ENCODE measurements at regions not wholly inside any gene's neighbourhood (a gene's known extent, or its start where the extent isn't known, plus 50 kb on each side); places are given as distances from the start of the nearest gene placed in this dataset.

GRCh38 chr4:116726523-116726922 lies 358.9 kb downstream of the TRAM1L1 start:
- TF ChIP-seq HMG20A (CRISPR knock-in tag; IDR thresholded peaks at IDR 0.05; ENCODE audit: borderline replicate concordance) (no peak), ZSCAN30 (CRISPR knock-in tag; IDR thresholded peaks at IDR 0.05) (no peak), GABPB1 (CRISPR knock-in tag; IDR thresholded peaks at IDR 0.05) (no peak), ZNF142 (CRISPR knock-in tag; IDR thresholded peaks at IDR 0.05) (no peak), FOSL2 (CRISPR knock-in tag; IDR thresholded peaks at IDR 0.05) (no peak), ZNF891 (CRISPR knock-in tag; IDR thresholded peaks at IDR 0.05) (no peak), FOXK2 (IDR thresholded peaks at IDR 0.05) (no peak), CTCF (CRISPR knock-in tag; IDR thresholded peaks at IDR 0.05) (no peak), KDM5B (CRISPR knock-in tag; IDR thresholded peaks at IDR 0.05; ENCODE audit: borderline replicate concordance) (no peak), HNF1A (IDR thresholded peaks at IDR 0.05; ENCODE audit: low read depth) (no peak), HNF1A (CRISPR knock-in tag; IDR thresholded peaks at IDR 0.05; ENCODE audit: borderline replicate concordance) (no peak), POLR2A (IDR thresholded peaks at IDR 0.05; ENCODE audit: insufficient read depth in 1 of 2, low read depth in 2 of 2, low read length in 2 of 2) (no peak), TBX3 (IDR thresholded peaks at IDR 0.05; ENCODE audit: borderline replicate concordance) (no peak), ZBTB26 (CRISPR knock-in tag; IDR thresholded peaks at IDR 0.05; ENCODE audit: borderline replicate concordance) (no peak)

Data from HepG2 (cell line).